PC-9 (cell line): ENCODE measurements at regions not wholly inside any gene's neighbourhood (a gene's known extent, or its start where the extent isn't known, plus 50 kb on each side); places are given as distances from the start of the nearest gene placed in this dataset.

ENCODE experiments used
- EZH2 ChIP-seq: fragments of 200-600 bp; sonication (generic); IDR thresholded peaks from 2 replicates; pipeline ENCODE4 v1.8.0; 2017; ENCODE audit warnings: antibody characterized with exemption, low read depth
- TF ChIP-seq, protein P1 (sequence below): fragments of 200-600 bp; sonication (generic); conservative IDR thresholded peaks from 2 replicates; pipeline ENCODE4 v1.6.1; 2017; ENCODE audit warnings: mixed run types, antibody characterized with exemption, mild to moderate bottlenecking, moderate library complexity

DNA sequence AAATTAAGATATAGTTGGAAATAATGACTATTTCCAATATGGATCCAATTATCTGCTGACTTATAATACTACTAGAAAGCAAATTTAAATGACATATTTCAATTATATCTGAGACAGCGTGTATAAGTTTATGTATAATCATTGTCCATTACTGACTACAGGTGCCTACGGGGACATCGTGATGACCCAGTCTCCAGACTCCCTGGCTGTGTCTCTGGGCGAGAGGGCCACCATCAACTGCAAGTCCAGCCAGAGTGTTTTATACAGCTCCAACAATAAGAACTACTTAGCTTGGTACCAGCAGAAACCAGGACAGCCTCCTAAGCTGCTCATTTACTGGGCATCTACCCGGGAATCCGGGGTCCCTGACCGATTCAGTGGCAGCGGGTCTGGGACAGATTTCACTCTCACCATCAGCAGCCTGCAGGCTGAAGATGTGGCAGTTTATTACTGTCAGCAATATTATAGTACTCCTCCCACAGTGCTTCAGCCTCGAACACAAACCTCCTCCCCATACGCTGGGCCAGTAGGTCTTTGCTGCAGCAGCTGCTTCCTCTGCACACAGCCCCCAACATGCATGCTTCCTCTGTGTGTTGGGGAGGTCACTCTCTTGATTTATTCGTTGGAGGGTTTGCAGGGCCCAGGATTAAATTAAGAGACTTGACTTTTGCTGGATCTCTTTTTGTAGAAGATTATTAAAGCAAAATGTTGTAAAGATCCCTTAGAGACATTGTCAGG, 194.4 kb downstream of the RPIA start:
- TF ChIP-seq EZH2 = no peak
- TF ChIP-seq, protein P1, sequence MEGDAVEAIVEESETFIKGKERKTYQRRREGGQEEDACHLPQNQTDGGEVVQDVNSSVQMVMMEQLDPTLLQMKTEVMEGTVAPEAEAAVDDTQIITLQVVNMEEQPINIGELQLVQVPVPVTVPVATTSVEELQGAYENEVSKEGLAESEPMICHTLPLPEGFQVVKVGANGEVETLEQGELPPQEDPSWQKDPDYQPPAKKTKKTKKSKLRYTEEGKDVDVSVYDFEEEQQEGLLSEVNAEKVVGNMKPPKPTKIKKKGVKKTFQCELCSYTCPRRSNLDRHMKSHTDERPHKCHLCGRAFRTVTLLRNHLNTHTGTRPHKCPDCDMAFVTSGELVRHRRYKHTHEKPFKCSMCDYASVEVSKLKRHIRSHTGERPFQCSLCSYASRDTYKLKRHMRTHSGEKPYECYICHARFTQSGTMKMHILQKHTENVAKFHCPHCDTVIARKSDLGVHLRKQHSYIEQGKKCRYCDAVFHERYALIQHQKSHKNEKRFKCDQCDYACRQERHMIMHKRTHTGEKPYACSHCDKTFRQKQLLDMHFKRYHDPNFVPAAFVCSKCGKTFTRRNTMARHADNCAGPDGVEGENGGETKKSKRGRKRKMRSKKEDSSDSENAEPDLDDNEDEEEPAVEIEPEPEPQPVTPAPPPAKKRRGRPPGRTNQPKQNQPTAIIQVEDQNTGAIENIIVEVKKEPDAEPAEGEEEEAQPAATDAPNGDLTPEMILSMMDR = no peak
